Fibroblast of lung (primary cell): ENCODE measurements at regions not wholly inside any gene's neighbourhood (a gene's known extent, or its start where the extent isn't known, plus 50 kb on each side); places are given as distances from the start of the nearest gene placed in this dataset.

Source experiments
- DNase-seq, 2 donors: peaks; one replicate each; pipeline versions ENCODE4 v3.0.0 to v3.0.0-alpha.2; 2010; ENCODE audit warnings: low read depth in 2 of 2
- H2AFZ ChIP-seq: 2 replicates; pipeline ENCODE4 v1.5.1; 2012; ENCODE audit warnings: low read length, control low read depth, inconsistent platforms
- H3K27ac ChIP-seq: 2 replicates; pipeline ENCODE4 v1.5.1; 2011; ENCODE audit warnings: low read length, control low read depth; ENCODE audit not compliant: insufficient read depth
- H3K27me3 ChIP-seq: 2 replicates; pipeline ENCODE4 v1.5.1; 2011; ENCODE audit warnings: mild to moderate bottlenecking, low read length; ENCODE audit not compliant: control insufficient read depth, insufficient read depth
- H3K36me3 ChIP-seq: 2 replicates; pipeline ENCODE4 v1.5.1; 2011; ENCODE audit warnings: low read length; ENCODE audit not compliant: control insufficient read depth, insufficient read depth
- H3K4me1 ChIP-seq: 2 replicates; pipeline ENCODE4 v1.5.1; 2011; ENCODE audit warnings: low read length; ENCODE audit not compliant: control insufficient read depth, insufficient read depth; ENCODE audit errors: extremely low read depth
- H3K4me2 ChIP-seq: 2 replicates; pipeline ENCODE4 v1.5.1; 2011; ENCODE audit warnings: low read length, control low read depth; ENCODE audit not compliant: insufficient read depth; ENCODE audit errors: extremely low read depth
- H3K4me3 ChIP-seq, 4 experiments: fragments of 200-600 bp in 1 of 4; sonication (generic) in 1 of 4; replicated peaks in 1 of 4; 2 replicates each; pipeline ENCODE4 v1.5.1; 2011 to 2016; ENCODE audit warnings: low read length in 4 of 4, low read depth in 3 of 4, mild to moderate bottlenecking in 3 of 4, control low read depth in 2 of 4, inconsistent platforms in 1 of 4, mixed read lengths in 1 of 4; ENCODE audit not compliant: insufficient read depth in 1 of 4; ENCODE audit errors: control extremely low read depth in 1 of 4
- H3K79me2 ChIP-seq: 2 replicates; pipeline ENCODE4 v1.5.1; 2012; ENCODE audit warnings: mild to moderate bottlenecking, low read length, inconsistent platforms; ENCODE audit not compliant: control insufficient read depth, insufficient read depth
- H3K9ac ChIP-seq: 2 replicates; pipeline ENCODE4 v1.5.1; 2011; ENCODE audit warnings: mild to moderate bottlenecking, low read length, control low read depth; ENCODE audit not compliant: insufficient read depth
- H3K9me3 ChIP-seq: 2 replicates; pipeline ENCODE4 v1.5.1; 2012; ENCODE audit warnings: low read depth, low read length; ENCODE audit not compliant: control insufficient read depth, insufficient read depth
- H4K20me1 ChIP-seq: 2 replicates; pipeline ENCODE4 v1.5.1; 2011; ENCODE audit warnings: low read length; ENCODE audit not compliant: control insufficient read depth, insufficient read depth; ENCODE audit errors: extremely low read depth
- CTCF ChIP-seq, 2 donors: IDR thresholded peaks in 1 of 2; conservative IDR thresholded peaks in 1 of 2; 1 replicate in 1 of 2; 2 replicates in 1 of 2; pipeline ENCODE4 v1.5.1; 2011 to 2012; ENCODE audit warnings: low read length in 2 of 2, control low read depth in 1 of 2, inconsistent platforms in 1 of 2, low read depth in 1 of 2, mild to moderate bottlenecking in 1 of 2
- EZH2 ChIP-seq: IDR thresholded peaks from 2 replicates; pipeline ENCODE4 v1.5.1; 2012; ENCODE audit warnings: low read length, control low read depth, mild to moderate bottlenecking; ENCODE audit errors: missing control alignments

- no peak overlapping the region for H3K4me2 ChIP-seq
- no peaks in the 10 kb centered on the region for H3K79me2 ChIP-seq
- no peaks in the 10 kb centered on the region for H3K27me3 ChIP-seq
- DNase-seq = no peak
- H2AFZ ChIP-seq = no peak overlapping the region
- H3K27ac ChIP-seq = no peak overlapping the region
- no peaks in the 10 kb centered on the region for H3K36me3 ChIP-seq
- no peak for TF ChIP-seq CTCF (conservative IDR thresholded peaks at IDR 0.05 in 1 of 2, IDR thresholded peaks at IDR 0.05 in 1 of 2; ENCODE audit: low read depth in 1 of 2, low read length in 2 of 2)
- TF ChIP-seq EZH2 = no peak
- no peak overlapping the region for H3K4me3 ChIP-seq
- H3K9me3 ChIP-seq = no peaks in the 10 kb centered on the region
- H3K4me1 ChIP-seq = no peaks in the 10 kb centered on the region
- H3K9ac ChIP-seq = no peak overlapping the region
- H4K20me1 ChIP-seq = no peaks in the 10 kb centered on the region
Observed at GRCh38 chr1:42000766-42001165, 82.0 kb upstream of the HIVEP3 start.

GRCh38 chr1:41999884-42000283 is 81.2 kb upstream of the HIVEP3 start:
- no peaks in the 10 kb centered on the region for H3K4me1 ChIP-seq
- H4K20me1 ChIP-seq = no peaks in the 10 kb centered on the region
- H3K9me3 ChIP-seq = no peaks in the 10 kb centered on the region
- no peak overlapping the region for H3K9ac ChIP-seq
- DNase-seq = no peak
- H3K36me3 ChIP-seq = no peaks in the 10 kb centered on the region
- H2AFZ ChIP-seq = no peak overlapping the region
- no peaks in the 10 kb centered on the region for H3K27me3 ChIP-seq
- H3K4me3 ChIP-seq = no peak overlapping the region
- H3K4me2 ChIP-seq = no peak overlapping the region
- no peaks in the 10 kb centered on the region for H3K79me2 ChIP-seq
- TF ChIP-seq CTCF (conservative IDR thresholded peaks at IDR 0.05 in 1 of 2, IDR thresholded peaks at IDR 0.05 in 1 of 2; ENCODE audit: low read depth in 1 of 2, low read length in 2 of 2) = no peak
- no peak for TF ChIP-seq EZH2
- no peak overlapping the region for H3K27ac ChIP-seq

- no peak overlapping the region for H2AFZ ChIP-seq
- H3K9ac ChIP-seq = no peak overlapping the region
- H3K27ac ChIP-seq = no peak overlapping the region
- no peaks in the 10 kb centered on the region for H3K27me3 ChIP-seq
- no peak for TF ChIP-seq EZH2
- no peak for TF ChIP-seq CTCF (conservative IDR thresholded peaks at IDR 0.05 in 1 of 2, IDR thresholded peaks at IDR 0.05 in 1 of 2; ENCODE audit: low read depth in 1 of 2, low read length in 2 of 2)
- H3K79me2 ChIP-seq = no peaks in the 10 kb centered on the region
- H3K4me3 ChIP-seq = no peak overlapping the region
- H3K36me3 ChIP-seq = no peaks in the 10 kb centered on the region
- H3K4me2 ChIP-seq = no peak overlapping the region
- no peak for DNase-seq
- no peaks in the 10 kb centered on the region for H3K9me3 ChIP-seq
- no peaks in the 10 kb centered on the region for H4K20me1 ChIP-seq
- H3K4me1 ChIP-seq = no peaks in the 10 kb centered on the region
Observed at GRCh38 chr1:41998250-41998649, 79.5 kb upstream of the HIVEP3 start.
